ENCODE measurements at regions not wholly inside any gene's neighbourhood (a gene's known extent, or its start where the extent isn't known, plus 50 kb on each side); places are given as distances from the start of the nearest gene placed in this dataset.

- TF ChIP-seq POLR2AphosphoS5 (IDR thresholded peaks at IDR 0.05) (no peak), POLR2A (IDR thresholded peaks at IDR 0.05) (no peak), CTCF (IDR thresholded peaks at IDR 0.05) (no peak), EP300 (IDR thresholded peaks at IDR 0.05) (no peak)
Measured at GRCh38 chr6:71034563-71035345, 77.9 kb upstream of the B3GAT2 start.
